ENCODE measurements at regions not wholly inside any gene's neighbourhood (a gene's known extent, or its start where the extent isn't known, plus 50 kb on each side); places are given as distances from the start of the nearest gene placed in this dataset.

DNA sequence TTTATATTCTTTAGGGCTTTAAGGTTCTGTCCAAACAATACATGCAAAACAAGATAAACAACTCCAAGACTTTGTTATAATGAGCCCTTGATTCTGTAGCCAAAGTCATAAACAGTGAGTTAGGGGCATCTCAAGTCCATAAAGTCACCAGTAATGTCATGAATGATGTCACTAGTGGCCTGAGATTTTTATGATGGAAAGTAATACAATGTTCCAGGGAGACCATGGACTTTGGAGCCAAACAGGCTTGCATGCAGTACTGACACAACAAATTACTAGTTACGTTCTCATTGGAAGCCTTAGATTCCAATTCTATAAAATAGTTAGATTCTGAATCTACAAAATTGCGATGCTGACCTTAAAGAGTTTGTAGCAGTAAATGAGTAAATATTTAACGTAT is 280.0 kb downstream of the HINT1 start:
- Histone ChIP-seq H3K36me3 (replicated peaks; ENCODE audit: low read depth, low read length) (no peaks in the 10 kb centered on the region), H3K4me3 (ENCODE audit: low read length) (no peak overlapping the region), H4K20me1 (ENCODE audit: insufficient read depth, low read length) (no peaks in the 10 kb centered on the region), H3K9ac (ENCODE audit: low read length) (no peak overlapping the region), H2AFZ (ENCODE audit: low read depth, low read length) (no peak overlapping the region), H3K27me3 (ENCODE audit: low read depth, low read length) (0 out of 2 replicates have a peak, but pooled peaks cover 9% of the 10 kb centered on the region), H3K4me1 (ENCODE audit: low read length) (peaks cover 5% of the 10 kb centered on the region), H3K27ac (ENCODE audit: low read length) (no peak overlapping the region), H3K79me2 (ENCODE audit: low read length) (no peaks in the 10 kb centered on the region), H3K9me3 (ENCODE audit: insufficient read depth, low read length) (no peaks in the 10 kb centered on the region), H3K4me2 (ENCODE audit: low read length) (no peak overlapping the region)
- TF ChIP-seq, protein P1, sequence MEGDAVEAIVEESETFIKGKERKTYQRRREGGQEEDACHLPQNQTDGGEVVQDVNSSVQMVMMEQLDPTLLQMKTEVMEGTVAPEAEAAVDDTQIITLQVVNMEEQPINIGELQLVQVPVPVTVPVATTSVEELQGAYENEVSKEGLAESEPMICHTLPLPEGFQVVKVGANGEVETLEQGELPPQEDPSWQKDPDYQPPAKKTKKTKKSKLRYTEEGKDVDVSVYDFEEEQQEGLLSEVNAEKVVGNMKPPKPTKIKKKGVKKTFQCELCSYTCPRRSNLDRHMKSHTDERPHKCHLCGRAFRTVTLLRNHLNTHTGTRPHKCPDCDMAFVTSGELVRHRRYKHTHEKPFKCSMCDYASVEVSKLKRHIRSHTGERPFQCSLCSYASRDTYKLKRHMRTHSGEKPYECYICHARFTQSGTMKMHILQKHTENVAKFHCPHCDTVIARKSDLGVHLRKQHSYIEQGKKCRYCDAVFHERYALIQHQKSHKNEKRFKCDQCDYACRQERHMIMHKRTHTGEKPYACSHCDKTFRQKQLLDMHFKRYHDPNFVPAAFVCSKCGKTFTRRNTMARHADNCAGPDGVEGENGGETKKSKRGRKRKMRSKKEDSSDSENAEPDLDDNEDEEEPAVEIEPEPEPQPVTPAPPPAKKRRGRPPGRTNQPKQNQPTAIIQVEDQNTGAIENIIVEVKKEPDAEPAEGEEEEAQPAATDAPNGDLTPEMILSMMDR (IDR thresholded peaks at IDR 0.05; ENCODE audit: low read depth, low read length) = no peak
- TF ChIP-seq EZH2phosphoT487 (IDR thresholded peaks at IDR 0.05; ENCODE audit: low read depth) = no peak

DNA sequence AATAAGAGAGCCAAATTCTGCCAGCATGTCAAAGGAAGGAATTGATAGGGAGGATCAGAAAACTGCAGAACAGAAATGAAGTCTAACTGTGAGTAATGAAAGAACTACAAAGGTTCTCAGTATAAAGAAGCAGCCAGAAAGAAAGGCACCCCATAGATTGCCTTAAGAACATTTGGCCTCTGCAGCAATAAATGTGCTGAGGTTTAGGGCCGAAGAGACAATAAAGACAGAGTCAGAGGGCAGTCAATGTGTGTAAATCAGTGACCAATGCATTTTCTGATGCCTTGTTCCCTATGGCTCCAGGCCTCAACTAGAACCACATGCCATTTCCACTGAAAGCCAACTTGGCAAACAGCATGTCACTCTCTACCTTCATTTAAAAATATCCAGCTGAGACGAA is 281.0 kb downstream of the HINT1 start:
- 0 out of 2 replicates have a peak, but pooled peaks cover 9% of the 10 kb centered on the region for H3K27me3 ChIP-seq (ENCODE audit: low read depth, low read length)
- no peak overlapping the region for H3K9ac ChIP-seq (ENCODE audit: low read length)
- H2AFZ ChIP-seq (ENCODE audit: low read depth, low read length) = no peak overlapping the region
- H3K4me3 ChIP-seq (ENCODE audit: low read length) = no peak overlapping the region
- H3K9me3 ChIP-seq (ENCODE audit: insufficient read depth, low read length) = no peaks in the 10 kb centered on the region
- H3K27ac ChIP-seq (ENCODE audit: low read length) = no peak overlapping the region
- peaks cover 1% of the 10 kb centered on the region for H3K4me1 ChIP-seq (ENCODE audit: low read length)
- no peaks in the 10 kb centered on the region for H3K36me3 ChIP-seq (replicated peaks; ENCODE audit: low read depth, low read length)
- TF ChIP-seq, protein P1 (IDR thresholded peaks at IDR 0.05; ENCODE audit: low read depth, low read length) = no peak
- TF ChIP-seq EZH2phosphoT487 (IDR thresholded peaks at IDR 0.05; ENCODE audit: low read depth) = no peak
- no peak overlapping the region for H3K4me2 ChIP-seq (ENCODE audit: low read length)
- no peaks in the 10 kb centered on the region for H4K20me1 ChIP-seq (ENCODE audit: insufficient read depth, low read length)
- no peaks in the 10 kb centered on the region for H3K79me2 ChIP-seq (ENCODE audit: low read length)

DNA sequence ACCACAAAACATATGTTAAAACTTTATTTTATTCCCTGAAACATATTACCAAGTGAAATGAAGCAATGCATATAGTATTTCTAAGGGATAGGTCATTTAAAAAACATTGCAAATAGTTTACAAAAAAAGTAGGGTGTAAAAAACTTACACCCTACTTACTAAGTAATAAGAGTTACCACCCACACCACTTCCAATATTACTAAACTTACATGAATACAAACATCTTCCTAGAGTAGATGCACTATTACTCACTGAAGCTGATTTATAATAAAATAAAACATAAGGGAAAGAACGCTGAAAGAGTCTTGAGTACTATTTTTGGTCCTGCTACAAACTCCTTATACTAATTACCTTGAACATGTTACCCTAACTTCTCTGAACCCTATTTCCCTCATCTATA is 289.4 kb downstream of the HINT1 start:
- no peak overlapping the region for H3K4me2 ChIP-seq (ENCODE audit: low read length)
- TF ChIP-seq, protein P1 (IDR thresholded peaks at IDR 0.05; ENCODE audit: low read depth, low read length) = no peak
- TF ChIP-seq EZH2phosphoT487 (IDR thresholded peaks at IDR 0.05; ENCODE audit: low read depth) = no peak
- no peaks in the 10 kb centered on the region for H3K36me3 ChIP-seq (replicated peaks; ENCODE audit: low read depth, low read length)
- no peaks in the 10 kb centered on the region for H3K4me1 ChIP-seq (ENCODE audit: low read length)
- no peak overlapping the region for H3K9ac ChIP-seq (ENCODE audit: low read length)
- H2AFZ ChIP-seq (ENCODE audit: low read depth, low read length) = no peak overlapping the region
- no peak overlapping the region for H3K27ac ChIP-seq (ENCODE audit: low read length)
- H3K9me3 ChIP-seq (ENCODE audit: insufficient read depth, low read length) = no peaks in the 10 kb centered on the region
- H3K27me3 ChIP-seq (ENCODE audit: low read depth, low read length) = no peaks in the 10 kb centered on the region
- H4K20me1 ChIP-seq (ENCODE audit: insufficient read depth, low read length) = no peaks in the 10 kb centered on the region
- H3K79me2 ChIP-seq (ENCODE audit: low read length) = no peaks in the 10 kb centered on the region
- H3K4me3 ChIP-seq (ENCODE audit: low read length) = no peak overlapping the region

DNA sequence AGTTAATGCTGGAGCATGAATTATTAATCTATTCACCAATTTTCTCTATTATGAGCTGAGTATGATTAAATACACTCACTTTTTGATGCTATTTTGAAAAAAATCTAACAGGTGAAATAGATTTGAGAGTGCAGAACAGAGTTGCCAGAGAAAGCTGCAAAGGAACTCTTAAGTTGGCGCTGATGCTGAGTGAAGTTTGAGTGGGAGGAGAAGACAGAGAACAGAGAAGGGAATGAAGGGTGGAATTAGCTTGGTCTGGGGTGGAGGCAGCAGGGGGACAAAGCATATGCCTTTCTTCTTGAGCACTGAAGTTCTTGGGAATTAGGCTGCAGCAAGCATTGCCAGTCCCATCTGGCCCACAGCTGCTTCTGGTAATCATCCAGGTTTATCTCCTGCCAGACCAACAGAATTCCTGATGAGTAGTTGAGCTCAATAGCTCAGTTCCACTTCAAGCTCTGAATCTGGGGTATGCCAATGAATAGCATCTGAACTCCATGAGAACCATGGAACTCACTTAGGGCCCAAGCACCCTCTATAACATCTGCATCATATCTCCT is 290.1 kb downstream of the HINT1 start:
- H3K4me3 ChIP-seq (ENCODE audit: low read length) = no peak overlapping the region
- H3K4me2 ChIP-seq (ENCODE audit: low read length) = no peak overlapping the region
- no peaks in the 10 kb centered on the region for H3K79me2 ChIP-seq (ENCODE audit: low read length)
- H3K4me1 ChIP-seq (ENCODE audit: low read length) = no peaks in the 10 kb centered on the region
- H3K27ac ChIP-seq (ENCODE audit: low read length) = no peak overlapping the region
- H3K9ac ChIP-seq (ENCODE audit: low read length) = no peak overlapping the region
- no peaks in the 10 kb centered on the region for H3K36me3 ChIP-seq (replicated peaks; ENCODE audit: low read depth, low read length)
- no peaks in the 10 kb centered on the region for H3K27me3 ChIP-seq (ENCODE audit: low read depth, low read length)
- no peak overlapping the region for H2AFZ ChIP-seq (ENCODE audit: low read depth, low read length)
- H3K9me3 ChIP-seq (ENCODE audit: insufficient read depth, low read length) = no peaks in the 10 kb centered on the region
- no peaks in the 10 kb centered on the region for H4K20me1 ChIP-seq (ENCODE audit: insufficient read depth, low read length)
- TF ChIP-seq, protein P1 (IDR thresholded peaks at IDR 0.05; ENCODE audit: low read depth, low read length) = no peak
- no peak for TF ChIP-seq EZH2phosphoT487 (IDR thresholded peaks at IDR 0.05; ENCODE audit: low read depth)
